Stomach (tissue), 4 donors: ENCODE measurements at regions not wholly inside any gene's neighbourhood (a gene's known extent, or its start where the extent isn't known, plus 50 kb on each side); places are given as distances from the start of the nearest gene placed in this dataset.

Experiments
- EP300 ChIP-seq: sonication (generic); formaldehyde crosslinking; IDR thresholded peaks from one replicate; pipeline ENCODE4 v1.6.1; 2017; ENCODE audit warnings: antibody characterized with exemption
- POLR2A ChIP-seq, 4 donors: fragments of 450-650 bp; IDR thresholded peaks; one replicate each; pipeline ENCODE4 v1.6.1; 2016; ENCODE audit warnings: antibody characterized with exemption in 4 of 4, control low read depth in 2 of 4, mild to moderate bottlenecking in 1 of 4, moderate library complexity in 1 of 4
- POLR2AphosphoS5 ChIP-seq, 3 donors: sonication (generic); formaldehyde crosslinking; IDR thresholded peaks; one replicate each; pipeline ENCODE4 v1.6.1; 2016; ENCODE audit warnings: antibody characterized with exemption in 3 of 3
- TF ChIP-seq, protein P1 (sequence below), 7 experiments: fragments of 450-650 bp in 4 of 7; fragments of 200-600 bp in 3 of 7; sonication (generic) in 3 of 7; IDR thresholded peaks; one replicate each; pipeline ENCODE4 v1.5.1; 2016 to 2019; ENCODE audit warnings: antibody characterized with exemption in 7 of 7, control low read depth in 2 of 7, mild to moderate bottlenecking in 1 of 7

DNA sequence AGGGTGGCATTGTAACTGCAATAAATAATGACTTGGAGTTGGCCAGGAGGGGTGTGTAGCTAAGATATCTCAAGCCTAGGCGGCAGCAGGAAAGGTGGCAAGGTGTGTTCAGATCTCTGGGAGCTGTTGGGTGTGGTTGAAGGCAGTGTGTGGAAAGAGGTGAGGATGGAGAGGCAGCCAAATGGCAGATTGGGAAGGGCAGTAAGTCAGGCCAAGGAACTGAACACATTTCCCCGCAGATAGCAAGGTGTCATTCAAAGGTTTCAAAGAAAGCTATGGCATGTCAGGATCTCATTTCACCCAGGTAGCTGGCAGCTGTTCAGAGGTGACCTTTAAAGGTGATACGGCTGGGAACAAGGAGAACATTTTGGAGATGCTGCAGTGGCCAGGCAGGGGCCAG, 586.0 kb upstream of the MGMT start:
- TF ChIP-seq POLR2A (IDR thresholded peaks at IDR 0.05): no peak
- TF ChIP-seq, protein P1, sequence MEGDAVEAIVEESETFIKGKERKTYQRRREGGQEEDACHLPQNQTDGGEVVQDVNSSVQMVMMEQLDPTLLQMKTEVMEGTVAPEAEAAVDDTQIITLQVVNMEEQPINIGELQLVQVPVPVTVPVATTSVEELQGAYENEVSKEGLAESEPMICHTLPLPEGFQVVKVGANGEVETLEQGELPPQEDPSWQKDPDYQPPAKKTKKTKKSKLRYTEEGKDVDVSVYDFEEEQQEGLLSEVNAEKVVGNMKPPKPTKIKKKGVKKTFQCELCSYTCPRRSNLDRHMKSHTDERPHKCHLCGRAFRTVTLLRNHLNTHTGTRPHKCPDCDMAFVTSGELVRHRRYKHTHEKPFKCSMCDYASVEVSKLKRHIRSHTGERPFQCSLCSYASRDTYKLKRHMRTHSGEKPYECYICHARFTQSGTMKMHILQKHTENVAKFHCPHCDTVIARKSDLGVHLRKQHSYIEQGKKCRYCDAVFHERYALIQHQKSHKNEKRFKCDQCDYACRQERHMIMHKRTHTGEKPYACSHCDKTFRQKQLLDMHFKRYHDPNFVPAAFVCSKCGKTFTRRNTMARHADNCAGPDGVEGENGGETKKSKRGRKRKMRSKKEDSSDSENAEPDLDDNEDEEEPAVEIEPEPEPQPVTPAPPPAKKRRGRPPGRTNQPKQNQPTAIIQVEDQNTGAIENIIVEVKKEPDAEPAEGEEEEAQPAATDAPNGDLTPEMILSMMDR (IDR thresholded peaks at IDR 0.05): no peak
- TF ChIP-seq POLR2AphosphoS5 (IDR thresholded peaks at IDR 0.05): no peak
- no peak for TF ChIP-seq EP300
